Trophoblast cell (in vitro differentiated cells and primary cell): ENCODE measurements at regions not wholly inside any gene's neighbourhood (a gene's known extent, or its start where the extent isn't known, plus 50 kb on each side); places are given as distances from the start of the nearest gene placed in this dataset.
"Not testable (repeated sequence)": the region's sequence is repeated elsewhere in the genome, so short reads cannot be mapped to it uniquely, and the experiment has no call there.

Experiments
- DNase-seq, 2 donors: peaks; one replicate each; pipeline ENCODE4 v3.0.0-alpha.2; 2016
- H2AFZ ChIP-seq: 2 replicates; pipeline ENCODE4 v1.6.1; 2013; ENCODE audit warnings: low read length, moderate library complexity, mild to moderate bottlenecking; ENCODE audit not compliant: insufficient read depth, poor library complexity
- H2AK5ac ChIP-seq: 2 replicates; pipeline ENCODE4 v1.6.1; 2013; ENCODE audit warnings: mild to moderate bottlenecking, low read length
- H2BK120ac ChIP-seq: 2 replicates; pipeline ENCODE4 v1.6.1; 2013; ENCODE audit warnings: low read length, mild to moderate bottlenecking, moderate library complexity; ENCODE audit not compliant: insufficient read depth, poor library complexity
- H2BK12ac ChIP-seq: 2 replicates; pipeline ENCODE4 v1.6.1; 2013; ENCODE audit warnings: mild to moderate bottlenecking, low read length, moderate library complexity
- H2BK5ac ChIP-seq: 2 replicates; pipeline ENCODE4 v1.6.1; 2013; ENCODE audit warnings: low read length, low read depth, moderate library complexity, mild to moderate bottlenecking; ENCODE audit not compliant: poor library complexity
- H3K14ac ChIP-seq: 2 replicates; pipeline ENCODE4 v1.6.1; 2013; ENCODE audit warnings: mild to moderate bottlenecking, low read length
- H3K18ac ChIP-seq: 2 replicates; pipeline ENCODE4 v1.6.1; 2013; ENCODE audit warnings: mild to moderate bottlenecking, low read length
- H3K23ac ChIP-seq: 2 replicates; pipeline ENCODE4 v1.6.1; 2013; ENCODE audit warnings: low read length
- H3K27ac ChIP-seq: 2 replicates; pipeline ENCODE4 v1.5.1; 2013; ENCODE audit warnings: low read depth, mild to moderate bottlenecking, inconsistent platforms, low read length, moderate library complexity
- H3K27me3 ChIP-seq: 2 replicates; pipeline ENCODE4 v1.6.1; 2013; ENCODE audit warnings: inconsistent platforms, mild to moderate bottlenecking, low read length, moderate library complexity; ENCODE audit not compliant: insufficient read depth
- H3K36me3 ChIP-seq, 2 experiments: 1 replicate in 1 of 2; 2 replicates in 1 of 2; pipeline ENCODE4 v1.6.1; 2013; ENCODE audit warnings: low read length in 2 of 2, mild to moderate bottlenecking in 2 of 2, moderate library complexity in 1 of 2; ENCODE audit not compliant: insufficient read depth in 2 of 2, control insufficient read depth in 1 of 2
- H3K4ac ChIP-seq: 2 replicates; pipeline ENCODE4 v1.6.1; 2013; ENCODE audit warnings: low read depth, mild to moderate bottlenecking, low read length, moderate library complexity
- H3K4me1 ChIP-seq, 2 experiments: 1 replicate in 1 of 2; 2 replicates in 1 of 2; pipeline ENCODE4 v1.6.1; 2013; ENCODE audit warnings: low read length in 2 of 2, mild to moderate bottlenecking in 2 of 2, moderate library complexity in 1 of 2; ENCODE audit not compliant: insufficient read depth in 2 of 2, control insufficient read depth in 1 of 2
- H3K4me2 ChIP-seq: 2 replicates; pipeline ENCODE4 v1.6.1; 2013; ENCODE audit warnings: inconsistent platforms, mild to moderate bottlenecking, low read length, moderate library complexity
- H3K4me3 ChIP-seq: 2 replicates; pipeline ENCODE4 v1.5.1; 2013; ENCODE audit warnings: mild to moderate bottlenecking, low read depth, low read length, inconsistent platforms
- H3K79me1 ChIP-seq: one replicate; pipeline ENCODE4 v1.6.1; 2013; ENCODE audit warnings: low read length
- H3K79me2 ChIP-seq: 2 replicates; pipeline ENCODE4 v1.6.1; 2013; ENCODE audit warnings: low read length, mild to moderate bottlenecking; ENCODE audit not compliant: control insufficient read depth, insufficient read depth, poor library complexity
- H3K9ac ChIP-seq: 2 replicates; pipeline ENCODE4 v1.6.1; 2013; ENCODE audit warnings: mild to moderate bottlenecking, low read length
- H3K9me3 ChIP-seq: 2 replicates; pipeline ENCODE4 v1.6.1; 2013; ENCODE audit warnings: low read depth, mild to moderate bottlenecking, control low read depth, inconsistent platforms, low read length; ENCODE audit not compliant: insufficient read depth
- H4K12ac ChIP-seq: 2 replicates; pipeline ENCODE4 v1.6.1; 2013; ENCODE audit warnings: low read depth, mild to moderate bottlenecking, low read length, moderate library complexity
- H4K8ac ChIP-seq: 2 replicates; pipeline ENCODE4 v1.6.1; 2013; ENCODE audit warnings: low read depth, mild to moderate bottlenecking, low read length, moderate library complexity
- H4K91ac ChIP-seq: one replicate; pipeline ENCODE4 v1.6.1; 2013; ENCODE audit warnings: low read depth, mild to moderate bottlenecking, low read length, moderate library complexity
- WGBS: extraction: QIAGEN DNeasy Blood & Tissue Kit; methylation state at CpG from one replicate; pipeline ENCODE4 v1.1.7; 2013; ENCODE audit warnings: missing lambda C conversion rate; ENCODE audit not compliant: insufficient read length, insufficient coverage; ENCODE audit errors: extremely low coverage; 5-methylcytosine and 5-hydroxymethylcytosine counted together

DNA sequence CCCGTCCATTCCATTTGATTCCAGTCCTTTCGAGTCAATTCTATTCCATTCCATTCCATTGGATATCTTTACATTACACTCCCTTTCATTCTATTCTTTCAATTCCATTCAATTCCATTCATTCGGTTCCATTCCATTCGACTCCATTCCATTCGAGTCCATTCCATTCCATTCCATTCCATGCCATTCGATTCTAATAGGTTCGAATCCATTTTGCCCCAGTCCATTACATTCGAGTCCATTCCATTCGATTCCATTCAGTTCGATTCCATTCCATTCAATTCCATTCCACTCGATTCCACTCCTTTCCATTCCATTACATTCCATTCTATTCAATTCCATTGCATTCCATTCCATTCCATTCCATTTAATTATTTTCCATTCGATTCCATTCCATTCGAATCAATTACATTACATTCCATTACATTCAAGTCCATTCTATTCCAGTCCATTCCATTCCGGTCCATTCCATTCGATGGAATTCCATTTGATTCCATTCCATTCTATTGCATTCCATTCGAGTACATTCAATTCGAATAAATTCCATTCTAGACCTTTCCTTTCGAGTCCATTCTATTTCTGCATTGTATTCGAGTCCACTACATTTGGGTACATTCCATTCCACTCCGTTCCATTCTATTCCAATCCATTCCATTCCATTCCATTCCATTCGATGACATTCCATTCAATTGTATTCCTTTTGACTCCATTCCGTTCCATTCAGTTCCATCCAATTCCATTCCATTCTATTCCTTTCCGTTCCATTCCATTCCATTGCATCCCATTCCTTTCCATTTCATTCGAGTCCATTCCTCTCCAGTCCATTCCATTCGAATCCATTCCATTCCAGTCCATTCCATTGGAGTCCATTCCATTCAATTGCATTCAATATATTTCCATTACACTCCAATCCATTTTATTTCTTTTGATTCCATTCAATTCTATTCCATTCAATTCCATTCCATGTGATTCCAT is 2604.8 kb upstream of the TPTE start:
- no peak for DNase-seq
- no peak overlapping the region for H2AFZ ChIP-seq
- over 99% methylated on average over 16 of the region's 25 CpGs for WGBS

DNA sequence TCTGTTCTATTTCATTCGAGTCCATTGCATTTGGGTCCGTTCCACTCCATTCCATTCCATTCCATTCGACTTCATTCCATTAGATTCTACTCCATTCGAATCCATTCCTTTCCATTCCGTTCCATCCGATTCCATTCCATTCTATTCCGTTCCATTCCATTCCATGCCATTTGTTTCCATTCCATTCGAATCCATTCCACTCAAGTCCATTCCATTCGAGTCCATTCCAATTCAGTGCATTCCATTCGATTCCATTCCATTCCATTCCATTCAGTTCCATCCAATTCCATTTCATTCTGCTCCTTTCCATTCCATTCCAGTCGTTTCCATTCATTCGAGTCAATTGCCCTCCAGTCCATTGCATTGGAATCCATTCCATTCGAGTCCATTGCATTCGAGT is 2603.7 kb upstream of the TPTE start:
- Histone ChIP-seq H3K4ac (no peak overlapping the region), H3K4me3 (no peak overlapping the region), H3K79me2 (no peaks in the 10 kb centered on the region), H3K36me3 (no peaks in the 10 kb centered on the region), H2BK120ac (no peak overlapping the region), H3K9ac (no peak overlapping the region), H3K79me1 (no peaks in the 10 kb centered on the region), H3K14ac (no peak overlapping the region), H3K9me3 (peaks cover 2% of the 10 kb centered on the region), H2BK5ac (no peak overlapping the region), H4K12ac (no peak overlapping the region), H3K23ac (no peak overlapping the region), H3K4me2 (no peak overlapping the region), H4K8ac (no peak overlapping the region), H3K18ac (no peak overlapping the region), H3K27me3 (peaks cover 3% of the 10 kb centered on the region), H3K4me1 (no peaks in the 10 kb centered on the region), H2BK12ac (no peak overlapping the region), H2AK5ac (no peak overlapping the region), H3K27ac (no peak overlapping the region), H4K91ac (no peak overlapping the region), H2AFZ (no peak overlapping the region)
- 100% methylated on average over 6 of the region's 14 CpGs for WGBS
- no peak for DNase-seq

More for the DNA sequence above, 2604.8 kb upstream of the TPTE start:
- no peak overlapping the region for H2BK12ac ChIP-seq
- no peak overlapping the region for H3K4ac ChIP-seq
- no peaks in the 10 kb centered on the region for H3K4me1 ChIP-seq
- H3K9me3 ChIP-seq = peaks cover 2% of the 10 kb centered on the region
- no peak overlapping the region for H3K9ac ChIP-seq
- H3K79me2 ChIP-seq = no peaks in the 10 kb centered on the region
- no peak overlapping the region for H2BK120ac ChIP-seq
- no peak overlapping the region for H4K12ac ChIP-seq
- H4K91ac ChIP-seq = no peak overlapping the region
- H4K8ac ChIP-seq = no peak overlapping the region
- H2AK5ac ChIP-seq = no peak overlapping the region
- no peaks in the 10 kb centered on the region for H3K27me3 ChIP-seq
- H3K27ac ChIP-seq = no peak overlapping the region
- H3K36me3 ChIP-seq = no peaks in the 10 kb centered on the region
- no peaks in the 10 kb centered on the region for H3K79me1 ChIP-seq
- no peak overlapping the region for H3K18ac ChIP-seq
- H3K4me3 ChIP-seq = no peak overlapping the region
- no peak overlapping the region for H2BK5ac ChIP-seq
- H3K23ac ChIP-seq = no peak overlapping the region
- no peak overlapping the region for H3K14ac ChIP-seq
- H3K4me2 ChIP-seq = no peak overlapping the region

DNA sequence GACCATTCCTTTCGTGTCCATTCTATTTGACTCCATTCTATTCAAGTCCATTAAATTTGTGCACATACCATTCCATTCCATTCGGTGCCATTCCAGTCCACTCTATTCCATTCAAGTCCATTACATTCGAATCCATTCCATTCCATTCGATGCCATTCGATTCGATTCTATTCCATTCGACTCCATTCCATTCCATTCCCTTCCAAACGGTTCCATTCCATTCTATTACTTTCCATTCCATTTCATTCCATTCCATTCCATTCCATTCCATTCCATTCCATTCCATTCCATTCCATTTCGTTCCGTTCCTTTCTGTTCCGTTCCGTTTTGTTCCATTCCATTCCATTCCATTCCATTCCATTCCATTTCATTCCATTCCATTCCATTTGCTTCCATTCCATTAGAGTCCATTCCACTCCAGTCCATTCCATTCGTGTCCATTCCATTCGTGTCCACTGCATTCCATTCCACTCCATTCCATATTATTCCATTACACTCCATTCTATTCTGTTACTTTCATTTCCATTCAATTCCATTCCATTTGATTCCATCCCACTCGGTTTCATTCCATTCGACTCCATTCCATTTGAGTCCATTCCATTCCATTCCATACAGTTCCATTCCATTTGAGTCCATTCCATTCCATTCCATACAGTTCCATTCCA is 2595.3 kb upstream of the TPTE start:
- 100% methylated on average over 12 of the region's 16 CpGs for WGBS
- H4K91ac ChIP-seq, H2BK120ac ChIP-seq: not testable (repeated sequence)

DNA sequence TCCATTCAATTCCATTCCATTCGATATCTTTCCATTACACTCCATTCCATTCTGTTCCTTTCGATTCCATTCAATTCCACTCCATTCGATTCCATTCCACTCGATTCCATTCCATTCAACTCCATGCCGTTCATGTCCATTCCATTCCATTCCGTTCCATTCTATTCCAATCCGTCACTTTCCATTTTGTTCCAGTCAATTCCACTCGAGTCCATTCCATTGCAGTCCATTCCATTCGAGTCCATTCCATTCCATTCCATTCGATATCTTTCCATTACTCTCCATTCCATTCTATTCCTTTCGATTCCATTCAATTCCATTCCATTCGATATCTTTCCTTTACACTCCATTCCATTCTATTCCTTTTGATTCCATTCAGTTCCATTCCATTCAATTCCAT is 2592.9 kb upstream of the TPTE start:
- H2BK120ac ChIP-seq, H2AFZ ChIP-seq, H3K4me1 ChIP-seq, DNase-seq, H2AK5ac ChIP-seq, H3K4ac ChIP-seq, H2BK5ac ChIP-seq, H3K14ac ChIP-seq, H4K12ac ChIP-seq, H3K4me2 ChIP-seq, H2BK12ac ChIP-seq, H3K9me3 ChIP-seq, H3K23ac ChIP-seq, H3K36me3 ChIP-seq, H3K27ac ChIP-seq, H3K18ac ChIP-seq, H4K91ac ChIP-seq, H3K79me1 ChIP-seq, H3K4me3 ChIP-seq, H3K79me2 ChIP-seq, H3K27me3 ChIP-seq, H4K8ac ChIP-seq, H3K9ac ChIP-seq: not testable (repeated sequence)
- WGBS = over 99% methylated on average over 11 of the region's 12 CpGs

More for the DNA sequence above, 2595.3 kb upstream of the TPTE start:
- H4K8ac ChIP-seq, H3K36me3 ChIP-seq, H3K27me3 ChIP-seq, H3K79me1 ChIP-seq, H3K4me3 ChIP-seq, H3K18ac ChIP-seq, H3K4me2 ChIP-seq, H4K12ac ChIP-seq, H3K9me3 ChIP-seq, H2AFZ ChIP-seq, H3K14ac ChIP-seq, H3K79me2 ChIP-seq, H2BK12ac ChIP-seq, H3K27ac ChIP-seq, H2BK5ac ChIP-seq, H3K4ac ChIP-seq, H3K9ac ChIP-seq, H3K4me1 ChIP-seq, H3K23ac ChIP-seq, DNase-seq, H2AK5ac ChIP-seq: not testable (repeated sequence)
